Left colon (tissue), 2 donors: ENCODE measurements at regions not wholly inside any gene's neighbourhood (a gene's known extent, or its start where the extent isn't known, plus 50 kb on each side); places are given as distances from the start of the nearest gene placed in this dataset.

Source experiments
- ATAC-seq: fragments of 200-7000 bp; cut with Tn5 transposase; one replicate; pipeline ENCODE4 v1.9.1; 2020; ENCODE audit warnings: mild to moderate bottlenecking, moderate library complexity
- DNase-seq, 2 donors: peaks; one replicate each; pipeline ENCODE4 v3.0.0-alpha.2; 2020
- intact Hi-C, 2 donors: fragments of 100-400 bp; cut with DNase I in 1 of 2; cut with micrococcal nuclease in 1 of 2; formaldehyde crosslinking; loops; one replicate each; pipeline versions ENCODE4 v1.11.2 to v1.14.0; 2022; cut with DNase I, micrococcal nuclease
- donor health status: DM: no; HTN: no; CAD: no.
- donor health status: DM: yes; HTN: yes; CAD: no.

- no peak for ATAC-seq
- intact Hi-C loops = no loop called here
- no peak for DNase-seq
These were observed 148.8 kb downstream of the INO80D start for GRCh38 chr2:205937211-205937610.

GRCh38 chr2:205936446-205936845, 149.5 kb downstream of the INO80D start:
- ATAC-seq = no peak
- intact Hi-C loops = no loop called here
- no peak for DNase-seq

GRCh38 chr2:205934443-205934842, 151.5 kb downstream of the INO80D start:
- DNase-seq (no peak), ATAC-seq (peak; percentile 47)
- intact Hi-C loops = no loop called here

- intact Hi-C loops = no loop called here
- DNase-seq = no peak
- ATAC-seq = no peak
These were observed 153.1 kb downstream of the INO80D start for GRCh38 chr2:205932861-205933260.

- no peak for DNase-seq
- intact Hi-C loops = no loop called here
- ATAC-seq = no peak
These were observed 154.6 kb downstream of the INO80D start for GRCh38 chr2:205931388-205931787.

- intact Hi-C loops = no loop called here
- DNase-seq (no peak), ATAC-seq (no peak)
These were observed 155.8 kb downstream of the INO80D start for GRCh38 chr2:205930209-205930608.

- ATAC-seq (peak; percentile 87), DNase-seq (peak; percentile 67 to 81)
- intact Hi-C loops = no loop called here
These were observed 156.6 kb downstream of the INO80D start for GRCh38 chr2:205929246-205929942.

GRCh38 chr2:205925373-205926337, 160.3 kb downstream of the INO80D start:
- DNase-seq (peak; percentile 55 to 84), ATAC-seq (peak; percentile 70)
- intact Hi-C loops = no loop called here

- no peak for ATAC-seq
- intact Hi-C loops = no loop called here
These were observed 161.3 kb downstream of the INO80D start for GRCh38 chr2:205924676-205925075.

GRCh38 chr2:205915130-205915524, 170.8 kb downstream of the INO80D start:
- ATAC-seq = peak; percentile 30
- intact Hi-C loops = no loop called here
- no peak for DNase-seq

More at GRCh38 chr2:205924676-205925075, 161.3 kb downstream of the INO80D start:
- DNase-seq = no peak

- intact Hi-C loops = no loop called here
- ATAC-seq (peak; percentile 84), DNase-seq (no peak)
These were observed 171.5 kb downstream of the INO80D start for GRCh38 chr2:205914213-205915129.

GRCh38 chr2:205913668-205914067, 172.3 kb downstream of the INO80D start:
- DNase-seq (no peak), ATAC-seq (no peak)
- intact Hi-C loops = no loop called here

GRCh38 chr2:205911306-205911705, 174.7 kb downstream of the INO80D start:
- ATAC-seq (no peak), DNase-seq (no peak)
- intact Hi-C loops = no loop called here

GRCh38 chr2:205909184-205909572, 176.8 kb downstream of the INO80D start:
- intact Hi-C loops = no loop called here
- peak; percentile 71 for ATAC-seq
- peak; percentile 32 to 46 for DNase-seq

GRCh38 chr2:205908212-205909183, 177.5 kb downstream of the INO80D start:
- peak; percentile 21 for ATAC-seq
- peak in 1 of 2 donors; percentile 20 for DNase-seq
- intact Hi-C loops = no loop called here

- intact Hi-C loops = no loop called here
These were observed 179.6 kb downstream of the INO80D start for GRCh38 chr2:205906419-205906818.

GRCh38 chr2:205905576-205905975, 180.4 kb downstream of the INO80D start:
- intact Hi-C loops = no loop called here
- DNase-seq = no peak
- ATAC-seq = no peak

More at GRCh38 chr2:205906419-205906818, 179.6 kb downstream of the INO80D start:
- ATAC-seq = no peak
- DNase-seq = no peak

GRCh38 chr2:205904873-205905272, 181.1 kb downstream of the INO80D start:
- ATAC-seq (peak; percentile 55), DNase-seq (peak in 1 of 2 donors; percentile 52)
- intact Hi-C loops = no loop called here
